Thymus (tissue), 11 donors: ENCODE measurements at regions not wholly inside any gene's neighbourhood (a gene's known extent, or its start where the extent isn't known, plus 50 kb on each side); places are given as distances from the start of the nearest gene placed in this dataset.

ENCODE experiments used
- DNase-seq, 9 donors: peaks; one replicate each; pipeline ENCODE4 v3.0.0-alpha.2; 2013; ENCODE audit warnings: low spot score in 9 of 9, low read depth in 6 of 9, missing footprints in 1 of 9
- H3K27ac ChIP-seq, 2 donors: one replicate each; pipeline ENCODE4 v1.5.1; 2013; ENCODE audit warnings: control low read depth in 1 of 2, low read depth in 1 of 2, low read length in 1 of 2, mild to moderate bottlenecking in 1 of 2, moderate library complexity in 1 of 2
- H3K27me3 ChIP-seq, 2 donors: one replicate each; pipeline ENCODE4 v1.5.1; 2013; ENCODE audit warnings: low read length in 1 of 2; ENCODE audit not compliant: control insufficient read depth in 2 of 2, insufficient read depth in 1 of 2
- H3K36me3 ChIP-seq, 2 donors: one replicate each; pipeline ENCODE4 v1.5.1; 2013; ENCODE audit warnings: low read length in 1 of 2, mild to moderate bottlenecking in 1 of 2, moderate library complexity in 1 of 2; ENCODE audit not compliant: control insufficient read depth in 2 of 2, insufficient read depth in 2 of 2
- H3K4me1 ChIP-seq, 2 donors: one replicate each; pipeline ENCODE4 v1.5.1; 2013; ENCODE audit warnings: low read length in 2 of 2; ENCODE audit not compliant: control insufficient read depth in 2 of 2, insufficient read depth in 2 of 2
- H3K4me3 ChIP-seq, 2 donors: one replicate each; pipeline ENCODE4 v1.5.1; 2013; ENCODE audit warnings: low read length in 2 of 2, control low read depth in 1 of 2, mild to moderate bottlenecking in 1 of 2
- H3K9me3 ChIP-seq, 2 donors: one replicate each; pipeline ENCODE4 v1.5.1; 2013; ENCODE audit warnings: low read length in 1 of 2, mild to moderate bottlenecking in 1 of 2; ENCODE audit not compliant: control insufficient read depth in 2 of 2, insufficient read depth in 1 of 2
- WGBS: extraction: QIAGEN DNeasy Blood & Tissue Kit; methylation state at CpG from one replicate; pipeline ENCODE4 v1.1.7; 2013; 5-methylcytosine and 5-hydroxymethylcytosine counted together
- donor health status: healthy.

DNA sequence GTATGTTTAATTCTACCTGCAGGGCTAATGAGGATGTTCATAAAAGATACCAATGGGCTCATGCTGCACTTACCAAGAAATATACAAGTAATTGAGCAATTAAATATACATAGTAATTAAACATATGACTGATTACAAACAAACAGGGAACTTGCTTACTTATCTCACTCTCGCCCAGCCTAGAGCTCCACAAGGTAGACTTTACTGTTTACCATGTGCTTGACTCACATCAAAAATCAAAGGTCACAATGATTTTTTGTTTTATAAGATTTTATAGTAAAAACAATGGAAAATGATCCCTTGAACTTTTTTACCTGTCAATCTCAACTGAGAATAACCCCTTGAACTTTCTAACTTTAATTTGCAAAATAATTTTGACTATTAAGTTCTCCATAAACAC lies 1395.1 kb downstream of the SUCLG1 start:
- WGBS, result 86% methylated on average over 1 of the region's 1 CpG
- H3K4me1 ChIP-seq, result no peaks in the 10 kb centered on the region
- no peaks in the 10 kb centered on the region for H3K27me3 ChIP-seq
- no peak overlapping the region for H3K27ac ChIP-seq
- H3K9me3 ChIP-seq, result peaks cover 0 to 3% of the 10 kb centered on the region in 2 donors
- H3K36me3 ChIP-seq, result no peaks in the 10 kb centered on the region
- H3K4me3 ChIP-seq, result no peak overlapping the region
- no peak for DNase-seq

DNA sequence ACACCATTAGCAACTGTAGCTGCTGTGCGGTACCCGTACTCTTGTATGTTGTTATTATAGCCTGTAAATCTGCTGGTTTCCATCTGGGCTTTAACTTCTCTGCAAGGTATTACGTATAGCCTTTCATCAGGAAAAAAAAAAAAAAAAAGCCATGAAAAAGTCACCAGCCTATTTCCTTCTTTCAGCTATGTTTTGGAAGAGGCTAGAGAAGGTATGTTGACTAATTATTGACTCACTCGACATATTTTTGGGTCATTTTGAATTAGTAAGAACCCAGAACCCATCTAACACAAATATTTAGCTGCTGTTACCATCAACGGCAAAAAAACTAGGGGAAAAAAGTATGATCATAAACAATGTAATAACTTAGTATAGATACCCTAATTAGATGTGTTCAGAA lies 1395.6 kb downstream of the SUCLG1 start:
- no peak overlapping the region for H3K4me3 ChIP-seq
- no peak for DNase-seq
- WGBS, result 95% methylated on average over 5 of the region's 5 CpGs

DNA sequence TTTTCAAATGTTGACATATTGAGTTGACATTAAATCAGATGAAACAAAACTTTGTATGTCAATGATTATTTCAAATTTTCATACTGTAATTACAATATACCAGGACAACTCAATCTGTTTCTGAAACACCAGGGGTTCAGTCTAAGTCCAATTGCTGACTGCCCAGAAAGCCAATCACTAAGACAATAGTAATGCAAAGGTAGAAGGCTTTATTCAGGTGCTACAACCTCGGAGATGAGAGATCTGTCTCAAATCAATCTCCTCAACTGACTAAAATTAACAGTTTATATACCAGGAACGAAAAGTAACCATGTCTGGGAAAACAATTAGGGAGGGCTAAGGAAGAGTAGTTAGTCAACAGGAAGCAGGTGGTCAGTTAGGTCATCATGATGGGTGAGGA lies 1400.4 kb downstream of the SUCLG1 start:
- 67% methylated on average over 2 of the region's 2 CpGs for WGBS
- peaks cover 0 to 6% of the 10 kb centered on the region in 2 donors for H3K9me3 ChIP-seq

More for the DNA sequence above, 1395.6 kb downstream of the SUCLG1 start:
- peaks cover 0 to 3% of the 10 kb centered on the region in 2 donors for H3K9me3 ChIP-seq
- H3K27ac ChIP-seq, result no peak overlapping the region
- H3K4me1 ChIP-seq, result no peaks in the 10 kb centered on the region
- no peaks in the 10 kb centered on the region for H3K36me3 ChIP-seq
- no peaks in the 10 kb centered on the region for H3K27me3 ChIP-seq

DNA sequence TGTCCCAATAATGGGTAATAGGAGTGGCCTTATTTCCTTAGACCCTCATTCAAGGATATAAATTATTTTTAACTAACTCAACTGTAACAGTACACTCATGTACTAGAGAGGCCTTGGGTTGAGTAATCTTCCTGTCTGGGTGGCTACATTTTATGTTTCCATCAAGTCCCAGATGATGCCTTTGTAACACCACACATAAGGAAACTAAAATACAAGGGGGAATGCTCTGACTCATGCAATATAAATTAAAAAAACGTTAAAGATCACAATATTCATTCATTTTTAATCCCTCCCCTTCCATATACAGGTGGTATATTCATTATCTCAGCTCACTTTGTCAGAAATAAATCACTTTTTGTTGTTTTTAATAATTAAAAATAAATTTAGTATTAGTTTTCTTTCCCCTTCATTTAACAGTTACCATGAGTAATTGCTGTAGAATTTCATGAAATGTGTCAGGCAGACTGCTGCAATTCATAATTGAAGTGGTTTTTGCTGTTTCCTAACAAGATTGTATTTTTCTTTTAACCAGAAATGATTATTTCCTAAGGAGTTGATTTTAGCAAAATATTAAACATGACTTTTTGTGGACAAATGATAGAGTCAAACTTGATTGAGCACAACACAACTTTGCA lies 1403.6 kb downstream of the SUCLG1 start:
- no peak overlapping the region for H3K27ac ChIP-seq
- H3K9me3 ChIP-seq, result peaks cover 0 to 3% of the 10 kb centered on the region in 2 donors
- no peaks in the 10 kb centered on the region for H3K27me3 ChIP-seq
- H3K4me3 ChIP-seq, result no peak overlapping the region
- H3K4me1 ChIP-seq, result no peaks in the 10 kb centered on the region
- H3K36me3 ChIP-seq, result no peaks in the 10 kb centered on the region
- 33% methylated on average over 1 of the region's 1 CpG for WGBS
- DNase-seq, result no peak

More for the DNA sequence above, 1400.4 kb downstream of the SUCLG1 start:
- H3K27me3 ChIP-seq, result no peaks in the 10 kb centered on the region
- H3K4me3 ChIP-seq, result no peak overlapping the region
- no peaks in the 10 kb centered on the region for H3K4me1 ChIP-seq
- H3K27ac ChIP-seq, result no peak overlapping the region
- no peak for DNase-seq
- H3K36me3 ChIP-seq, result no peaks in the 10 kb centered on the region

DNA sequence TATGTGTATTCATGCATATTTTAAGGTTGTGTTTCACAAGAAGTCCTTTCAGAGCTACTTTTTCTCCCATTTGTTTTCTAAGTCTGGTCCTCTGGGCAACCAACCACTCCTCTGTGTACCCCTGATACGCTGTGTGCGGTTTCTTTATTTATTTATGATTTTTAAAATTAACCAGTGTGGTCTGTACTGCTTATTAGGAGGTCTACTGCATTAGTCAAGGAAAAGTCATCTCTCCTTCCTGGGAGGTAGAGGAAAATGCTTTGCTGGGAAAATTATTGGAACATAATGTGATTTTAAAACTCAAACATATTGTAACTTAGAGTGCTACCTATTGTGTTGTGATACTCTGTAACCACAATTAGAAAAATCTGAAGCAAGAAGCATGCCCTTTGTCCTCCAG lies 1404.3 kb downstream of the SUCLG1 start:
- Histone ChIP-seq H3K27ac (no peak overlapping the region), H3K9me3 (peaks cover 0 to 3% of the 10 kb centered on the region in 2 donors), H3K4me1 (no peaks in the 10 kb centered on the region), H3K27me3 (no peaks in the 10 kb centered on the region), H3K36me3 (no peaks in the 10 kb centered on the region), H3K4me3 (no peak overlapping the region)
- no peak for DNase-seq
- 93% methylated on average over 2 of the region's 2 CpGs for WGBS

DNA sequence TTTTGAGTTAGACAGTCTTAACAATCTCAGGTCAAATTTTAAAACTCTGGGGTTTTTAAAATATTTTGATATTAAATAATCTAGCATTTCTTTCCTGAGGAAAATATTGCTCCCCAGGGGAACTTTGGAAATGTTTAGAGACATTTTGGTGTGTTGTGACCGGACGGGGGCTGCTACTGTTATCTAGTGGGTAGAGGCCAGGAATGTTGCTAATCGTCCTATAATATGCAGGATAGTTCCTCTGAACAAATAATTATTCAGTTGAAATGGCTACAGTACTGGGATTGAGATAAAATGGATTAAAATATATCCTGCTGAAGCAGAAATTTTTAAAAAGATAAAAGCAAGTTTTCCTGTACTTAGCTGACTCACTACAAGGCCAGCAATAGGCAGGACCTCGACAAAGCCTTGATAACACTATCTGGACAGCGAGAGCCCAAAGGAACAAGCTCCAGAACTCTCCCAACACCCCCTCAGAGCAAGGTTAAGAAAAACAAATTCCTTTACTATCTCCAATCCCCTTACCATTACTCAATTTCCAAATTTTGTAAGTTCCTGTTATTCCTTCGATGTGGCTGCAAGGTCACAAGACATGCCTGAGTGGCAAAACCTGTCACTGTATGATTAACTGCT lies 1407.4 kb downstream of the SUCLG1 start:
- Histone ChIP-seq H3K27me3 (no peaks in the 10 kb centered on the region), H3K36me3 (no peaks in the 10 kb centered on the region), H3K9me3 (no peaks in the 10 kb centered on the region), H3K27ac (no peak overlapping the region), H3K4me3 (no peak overlapping the region), H3K4me1 (no peaks in the 10 kb centered on the region)
- 81% methylated on average over 6 of the region's 6 CpGs for WGBS
- no peak for DNase-seq

DNA sequence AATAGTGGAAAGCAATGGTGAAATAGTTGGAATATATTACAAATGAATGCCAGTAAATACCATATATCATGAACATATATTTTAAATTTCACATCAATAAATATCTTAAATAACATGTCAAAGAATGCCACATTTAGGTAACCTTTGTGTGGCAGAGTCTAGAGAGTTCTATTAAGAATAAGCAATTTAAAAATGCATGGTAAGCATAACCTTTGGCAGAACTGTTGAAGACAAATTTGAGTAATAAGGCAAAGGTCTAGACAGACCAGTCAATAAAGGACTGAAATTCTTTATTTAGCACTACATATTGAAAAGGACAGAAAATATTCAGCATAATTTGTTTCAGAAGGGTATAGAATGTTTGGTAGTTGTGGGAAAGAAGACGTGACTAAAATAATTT lies 1417.0 kb downstream of the SUCLG1 start:
- no peaks in the 10 kb centered on the region for H3K9me3 ChIP-seq
- H3K4me3 ChIP-seq, result no peak overlapping the region
- no peaks in the 10 kb centered on the region for H3K27me3 ChIP-seq
- no peaks in the 10 kb centered on the region for H3K4me1 ChIP-seq
- no peak overlapping the region for H3K27ac ChIP-seq
- no peaks in the 10 kb centered on the region for H3K36me3 ChIP-seq
- DNase-seq, result no peak
- 95% methylated on average over 1 of the region's 1 CpG for WGBS

DNA sequence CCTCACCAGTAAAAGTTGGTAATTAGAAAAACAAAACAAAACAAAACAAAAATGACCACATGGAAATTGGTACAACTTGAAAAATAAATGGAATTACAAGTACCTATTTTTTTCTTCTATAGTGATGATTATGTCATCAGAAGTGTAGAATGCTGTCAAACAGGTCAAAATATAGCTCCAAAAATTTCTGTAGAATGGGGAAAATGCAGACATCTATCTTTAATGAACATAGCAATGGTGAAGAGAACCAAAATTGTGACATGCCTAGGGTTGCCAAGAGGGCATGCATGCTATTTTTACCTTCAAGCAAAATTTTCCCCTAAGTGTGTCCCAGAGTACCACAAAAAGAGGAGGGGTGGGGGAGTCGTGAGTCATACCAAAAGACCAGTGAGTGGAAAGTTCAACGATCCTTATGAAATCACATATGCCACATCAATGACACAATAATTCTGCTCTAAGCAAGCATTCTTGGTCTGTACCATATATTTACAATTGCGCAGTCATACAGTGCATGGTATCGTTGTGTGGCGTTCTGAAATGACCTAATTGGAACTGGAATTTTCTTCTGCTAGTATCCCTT lies 1436.4 kb downstream of the SUCLG1 start:
- H3K4me3 ChIP-seq, result no peak overlapping the region
- 96% methylated on average over 5 of the region's 5 CpGs for WGBS
- no peak overlapping the region for H3K27ac ChIP-seq

DNA sequence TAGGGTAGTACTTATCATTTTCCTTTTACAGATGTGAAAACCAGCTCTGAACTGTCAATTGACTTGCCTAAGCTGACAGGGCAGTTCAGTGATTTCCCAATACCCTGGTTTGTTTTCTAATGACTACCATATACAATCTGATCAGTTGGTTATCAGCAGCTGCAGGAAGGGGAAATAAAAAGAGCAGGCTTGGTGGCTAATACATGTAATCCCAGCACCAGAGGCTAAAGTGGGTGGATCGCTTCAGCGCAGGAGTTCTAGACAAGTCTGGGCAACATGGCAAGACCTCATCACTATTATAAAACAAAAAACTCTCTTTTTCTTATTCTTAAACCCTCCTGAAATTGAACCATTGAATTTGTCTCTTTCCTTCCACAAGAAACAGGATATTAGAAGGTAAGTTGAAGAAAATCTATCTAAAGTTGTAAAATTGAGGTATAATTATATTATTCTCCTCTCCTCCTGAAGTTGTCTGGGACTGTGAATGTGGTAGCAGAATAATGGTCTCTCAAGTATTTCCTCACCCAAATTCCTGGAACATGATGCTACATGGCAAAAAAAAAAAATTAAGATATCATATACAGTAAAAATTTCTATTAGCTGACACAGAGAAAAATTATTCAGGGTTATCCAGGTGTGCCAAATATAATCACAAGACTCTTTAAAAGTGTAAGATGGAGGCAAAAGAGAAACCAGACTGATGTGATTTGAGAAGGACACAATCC lies 1441.6 kb downstream of the SUCLG1 start:
- no peak overlapping the region for H3K4me3 ChIP-seq
- DNase-seq, result no peak
- peaks cover 0 to under 1% of the 10 kb centered on the region in 2 donors for H3K9me3 ChIP-seq
- H3K27me3 ChIP-seq, result no peaks in the 10 kb centered on the region
- over 99% methylated on average over 2 of the region's 2 CpGs for WGBS
- H3K4me1 ChIP-seq, result no peaks in the 10 kb centered on the region
- no peaks in the 10 kb centered on the region for H3K36me3 ChIP-seq
- H3K27ac ChIP-seq, result no peak overlapping the region

More for the DNA sequence above, 1436.4 kb downstream of the SUCLG1 start:
- H3K36me3 ChIP-seq, result no peaks in the 10 kb centered on the region
- H3K27me3 ChIP-seq, result no peaks in the 10 kb centered on the region
- H3K4me1 ChIP-seq, result no peaks in the 10 kb centered on the region
- H3K9me3 ChIP-seq, result no peaks in the 10 kb centered on the region
- no peak for DNase-seq
